ENCODE measurements at regions not wholly inside any gene's neighbourhood (a gene's known extent, or its start where the extent isn't known, plus 50 kb on each side); places are given as distances from the start of the nearest gene placed in this dataset.
A peak's percentile ranks its signal among the peaks of the same experiment; 100 is the strongest.

DNA sequence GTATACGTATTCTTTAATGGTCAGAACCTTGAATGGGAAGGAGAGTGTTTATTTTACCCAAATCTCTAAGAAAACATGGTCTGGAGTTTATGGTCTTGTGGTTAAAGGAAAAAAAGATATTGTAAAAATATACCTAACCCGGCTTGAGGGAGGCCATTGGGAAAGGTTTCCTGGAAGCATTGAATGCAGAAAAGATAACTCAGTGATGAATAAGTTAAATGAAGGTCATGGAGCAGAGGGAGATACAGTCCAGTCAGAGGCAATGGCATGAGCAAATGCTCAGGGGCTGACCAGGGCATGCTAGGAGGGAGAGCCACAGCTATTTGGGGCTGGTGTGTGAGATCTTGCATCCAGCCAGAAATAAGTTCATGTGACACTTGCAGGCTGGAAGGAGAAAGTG lies 430.4 kb upstream of the CDH5 start:
- DNase-seq, result no peak

DNA sequence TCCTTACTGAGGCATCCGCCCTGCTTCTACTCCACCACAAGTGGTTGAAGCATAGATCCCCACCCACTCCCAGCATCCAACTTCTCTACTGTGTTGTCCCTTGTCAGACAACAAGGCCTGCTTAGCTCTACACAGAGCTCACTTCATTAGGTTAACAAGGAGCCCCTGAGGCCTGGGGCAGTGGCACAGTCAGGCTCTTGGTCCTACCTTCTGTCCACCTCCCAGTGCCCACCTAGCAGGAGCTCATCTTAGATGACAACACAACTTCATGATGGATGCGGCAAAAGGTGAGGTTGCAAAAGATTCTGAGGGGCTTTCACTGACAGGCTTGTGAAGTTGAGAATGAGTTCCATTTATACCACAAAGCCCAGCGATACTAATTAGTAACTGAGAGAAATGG lies 432.0 kb upstream of the CDH5 start:
- DNase-seq, result no peak

GRCh38 chr16:65933703-65934102 lies 432.8 kb upstream of the CDH5 start:
- no peak for DNase-seq

DNA sequence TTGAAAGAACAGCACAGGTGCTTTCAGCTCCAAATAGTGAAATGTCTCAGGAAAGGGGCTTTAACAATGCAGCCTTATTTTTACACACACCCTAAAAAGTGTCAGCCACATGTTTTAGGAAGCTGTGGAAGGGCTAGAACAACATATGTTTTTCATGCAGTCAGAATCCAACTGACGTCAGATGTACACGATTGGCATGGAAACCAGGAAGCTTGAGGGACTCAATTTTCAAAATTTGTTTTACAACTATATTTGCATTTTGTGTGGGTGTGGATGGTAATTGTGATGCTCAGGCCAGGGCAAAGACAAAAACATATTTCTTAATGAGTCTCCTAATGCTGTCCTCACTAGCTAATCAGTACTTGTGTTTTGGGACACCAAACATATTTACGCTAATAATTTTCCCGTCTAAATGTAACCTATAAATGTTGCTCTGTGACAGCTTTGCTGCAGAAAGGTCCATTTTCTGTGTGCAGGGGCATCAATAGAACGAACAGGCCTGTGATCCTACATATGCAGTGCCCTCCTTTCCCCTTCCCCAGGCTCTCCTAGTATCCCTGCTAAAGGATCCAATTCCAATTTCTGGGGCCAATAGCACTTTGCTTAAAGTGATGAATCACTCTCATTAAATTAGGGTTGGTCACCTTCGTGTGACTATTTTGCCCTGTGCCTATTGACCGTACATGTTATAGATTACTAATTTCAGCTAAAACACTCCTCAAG lies 434.0 kb upstream of the CDH5 start:
- no peak for DNase-seq

- DNase-seq, result no peak
Measured at GRCh38 chr16:65922923-65923322, 443.6 kb upstream of the CDH5 start.

GRCh38 chr16:65919986-65920376 lies 446.5 kb upstream of the CDH5 start:
- no peak for DNase-seq

- DNase-seq, result no peak
Measured at GRCh38 chr16:65919145-65919985, 447.1 kb upstream of the CDH5 start.

DNA sequence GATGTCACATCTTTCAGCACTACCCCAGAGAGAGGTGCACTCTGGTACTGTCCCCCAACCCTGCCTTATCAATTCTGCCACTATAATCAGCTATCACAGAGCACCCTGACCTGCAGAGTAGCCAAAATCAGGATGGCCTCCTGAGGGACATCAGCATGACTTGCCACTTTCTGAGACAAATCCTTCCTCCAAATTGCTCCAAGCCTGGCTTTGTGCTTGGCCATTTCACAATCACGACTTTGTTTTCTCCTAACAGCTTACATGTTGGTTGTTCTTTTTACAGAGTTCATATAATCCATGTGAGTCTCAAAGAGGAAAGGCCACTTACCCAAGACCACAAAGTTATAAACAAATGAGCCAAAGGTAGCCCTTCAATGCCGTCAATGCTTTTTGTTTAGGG lies 449.0 kb upstream of the CDH5 start:
- DNase-seq, result no peak

DNA sequence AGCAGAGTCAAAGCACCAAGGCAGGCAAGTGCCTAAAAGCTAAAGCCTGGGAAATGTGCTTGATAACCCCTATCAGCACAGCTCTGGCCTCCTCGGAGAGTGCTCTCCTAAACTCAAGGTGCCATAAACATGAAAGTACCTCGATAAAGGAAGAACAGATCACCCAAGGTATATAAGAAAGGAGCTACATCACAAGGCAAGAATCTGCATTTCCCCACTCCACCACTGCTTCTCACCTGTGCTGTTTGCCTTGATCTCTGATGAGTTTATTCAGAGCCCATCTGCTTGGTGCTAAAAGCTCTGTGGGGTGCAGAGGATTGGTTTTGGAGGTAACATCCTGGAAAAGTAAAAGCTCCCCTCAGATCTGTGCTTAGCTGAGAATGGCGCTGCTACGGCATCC lies 449.5 kb upstream of the CDH5 start:
- no peak for DNase-seq

DNA sequence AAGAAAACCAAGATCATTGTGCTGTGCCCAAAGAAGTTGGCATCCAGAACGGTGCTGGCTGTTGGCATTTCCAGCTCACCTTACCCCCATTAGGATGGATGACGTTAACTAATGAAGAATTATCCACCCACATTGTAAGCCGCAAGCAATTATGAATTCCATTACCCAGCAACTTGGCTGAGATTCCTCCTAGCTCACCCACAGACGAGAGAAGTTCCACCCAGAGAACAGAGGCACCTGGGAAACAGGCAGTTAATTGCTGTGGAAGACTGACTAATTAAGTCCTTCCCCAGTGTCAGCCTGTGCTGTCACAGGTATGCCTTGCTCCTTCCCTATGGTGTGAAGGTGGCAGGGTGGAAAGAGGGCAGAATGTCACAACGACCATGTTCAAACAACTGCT lies 456.2 kb upstream of the CDH5 start:
- no peak for DNase-seq

- peak; percentile 57 for DNase-seq
Measured at GRCh38 chr16:65909310-65910050, 457.0 kb upstream of the CDH5 start.

DNA sequence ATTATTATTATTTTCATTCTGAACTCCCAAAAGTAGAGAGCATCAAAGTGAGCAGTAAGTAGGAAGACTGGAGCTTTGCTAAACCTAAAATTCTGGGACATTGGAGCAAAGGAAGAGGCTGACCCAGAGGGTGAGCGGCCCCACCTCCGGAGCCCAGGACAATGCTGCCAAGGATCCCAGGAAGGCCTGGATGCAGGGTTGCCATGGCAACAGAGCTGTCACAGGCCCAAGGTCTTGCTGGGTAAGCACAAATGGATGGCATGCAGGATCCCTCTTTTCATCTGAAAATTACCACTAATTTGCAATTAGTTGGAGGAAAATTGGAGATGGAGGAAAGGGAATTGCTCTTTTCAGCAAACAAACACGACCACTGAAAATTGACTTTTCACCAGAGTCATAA lies 457.9 kb upstream of the CDH5 start:
- no peak for DNase-seq

DNA sequence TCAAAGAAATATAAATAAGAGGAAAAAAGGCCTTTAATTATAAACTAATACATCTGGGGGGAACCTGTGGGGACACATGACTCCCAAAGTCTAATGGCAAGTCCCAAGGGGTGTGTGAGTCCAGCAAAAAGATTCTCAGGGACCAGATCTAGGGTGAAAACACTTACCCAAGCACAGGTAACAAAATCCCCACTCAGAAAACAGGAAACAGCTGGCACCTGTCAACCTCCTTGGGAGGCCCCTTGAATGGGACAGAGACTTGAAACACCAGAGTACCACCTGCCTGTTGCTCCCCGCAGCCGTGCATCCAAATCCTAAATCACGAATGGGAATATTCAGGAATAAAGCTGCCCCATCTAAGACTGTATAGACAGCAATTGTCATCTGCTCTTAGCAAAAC lies 461.2 kb upstream of the CDH5 start:
- DNase-seq, result no peak

- no peak for DNase-seq
Measured at GRCh38 chr16:65896448-65897153, 469.9 kb upstream of the CDH5 start.

GRCh38 chr16:65895906-65896305 lies 470.6 kb upstream of the CDH5 start:
- DNase-seq, result no peak

DNA sequence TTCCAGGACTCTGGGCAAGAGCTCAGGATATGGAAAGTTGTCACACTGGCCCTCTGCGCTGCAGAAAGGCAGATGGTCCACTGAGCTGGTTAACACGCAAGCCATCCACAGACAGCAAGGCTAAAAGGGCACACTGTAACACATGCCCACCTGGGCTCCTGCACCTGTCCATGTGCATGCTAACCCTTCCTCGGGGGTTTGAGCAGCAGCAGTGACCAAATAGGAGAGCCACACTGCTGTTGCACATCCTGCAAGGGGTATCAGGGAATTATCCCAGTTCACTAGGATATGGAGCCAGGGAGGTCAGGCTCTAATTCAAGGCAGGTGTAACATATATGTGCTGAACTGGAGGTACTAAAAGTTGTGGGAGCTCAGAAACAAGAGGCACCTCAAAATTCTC lies 471.0 kb upstream of the CDH5 start:
- DNase-seq, result no peak

DNA sequence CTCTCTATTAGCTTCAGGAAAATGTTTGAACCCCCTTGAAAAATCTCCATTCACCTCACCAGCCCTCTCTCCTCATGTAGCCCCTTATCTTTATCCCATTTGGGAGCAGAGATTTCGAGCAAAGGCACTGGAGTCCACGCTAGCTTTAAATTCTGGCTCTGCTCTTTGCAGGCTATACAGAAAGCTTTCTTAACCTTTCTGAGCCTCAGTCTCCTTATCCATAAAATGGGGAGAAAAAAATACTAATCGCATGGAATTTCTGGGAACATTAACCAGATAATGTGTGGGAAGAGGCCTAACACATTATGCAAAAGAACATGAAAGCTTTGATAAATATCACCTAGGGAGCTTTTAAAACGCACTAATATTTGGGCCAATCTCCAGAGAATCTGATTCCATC lies 476.3 kb upstream of the CDH5 start:
- no peak for DNase-seq

DNA sequence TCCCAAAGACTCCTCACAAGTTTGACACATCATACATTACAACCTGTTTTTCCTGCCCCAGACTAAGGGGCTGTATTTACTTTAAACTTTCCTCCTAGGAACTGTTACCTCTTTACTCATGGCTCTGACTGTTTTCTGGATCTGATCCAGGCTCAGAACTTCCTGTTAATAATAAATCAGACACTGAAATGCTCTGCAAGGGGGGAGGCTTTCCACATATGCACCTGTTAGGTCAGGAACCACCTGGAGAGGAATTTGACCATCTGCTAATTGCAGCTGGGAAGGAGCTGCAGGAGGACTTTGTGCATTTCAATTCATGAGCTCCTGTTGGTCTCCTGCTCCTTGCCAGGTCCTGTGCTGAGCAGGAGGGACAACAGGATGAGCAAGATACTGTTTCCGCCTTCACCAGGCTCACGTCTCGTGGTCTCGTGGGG lies 476.9 kb upstream of the CDH5 start:
- no peak for DNase-seq

GRCh38 chr16:65888201-65888600 lies 478.3 kb upstream of the CDH5 start:
- no peak for DNase-seq

DNA sequence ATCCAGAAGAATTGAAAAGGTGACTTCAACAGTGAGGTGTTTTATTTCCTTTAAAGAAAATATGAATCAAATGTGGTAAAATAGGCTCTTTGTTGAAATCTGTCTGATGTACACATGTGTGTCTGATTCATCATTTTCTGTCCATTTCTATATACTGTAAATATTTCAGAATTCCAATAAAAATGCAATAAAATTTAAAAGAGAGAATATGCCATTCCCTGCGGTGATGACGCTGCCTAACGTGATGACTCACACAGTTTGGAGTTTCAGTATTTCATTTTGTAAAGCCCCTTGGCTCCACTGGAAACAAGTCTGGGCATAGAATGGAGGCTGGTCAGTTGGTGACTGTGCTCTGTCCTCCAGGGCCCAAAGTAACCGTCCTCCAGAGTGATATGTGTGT lies 482.5 kb upstream of the CDH5 start:
- DNase-seq, result no peak

DNA sequence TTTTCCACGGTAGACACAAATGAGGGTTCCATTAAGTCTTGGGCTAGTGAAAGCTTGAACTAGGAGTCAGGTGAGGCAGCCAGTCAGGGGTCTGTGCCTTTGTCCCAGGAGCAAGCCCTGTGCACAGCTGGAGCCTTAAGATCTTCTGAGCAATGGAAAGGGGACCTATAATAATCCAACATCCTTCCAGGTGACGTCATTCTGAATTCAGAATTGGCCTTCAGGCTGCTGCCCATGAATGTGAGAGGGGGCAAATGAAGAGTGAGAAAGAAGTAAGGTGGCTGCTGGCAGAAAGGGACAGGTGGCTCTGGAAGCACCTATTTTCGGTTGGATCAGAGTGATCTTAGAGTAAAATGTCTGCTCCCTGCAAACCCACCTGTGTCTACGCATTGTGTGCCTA lies 488.1 kb upstream of the CDH5 start:
- no peak for DNase-seq

- DNase-seq, result no peak
Measured at GRCh38 chr16:65876624-65877023, 489.9 kb upstream of the CDH5 start.

DNA sequence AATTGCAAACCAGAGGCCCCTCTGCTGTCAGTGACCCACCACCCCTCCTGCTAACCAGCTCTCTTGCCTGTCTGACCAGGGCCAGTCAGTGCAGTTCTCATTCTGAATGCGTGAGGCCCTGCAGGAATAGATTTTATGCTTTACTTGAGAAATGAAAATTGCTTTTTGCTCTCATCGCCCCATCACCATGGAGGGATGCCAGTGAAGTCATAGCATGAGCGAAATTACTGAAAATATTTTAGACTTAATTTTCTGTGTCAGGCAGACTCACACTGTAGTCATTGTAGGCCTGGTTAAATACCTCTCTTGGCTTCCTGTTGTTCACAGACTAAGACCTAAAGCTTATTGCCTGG lies 490.5 kb upstream of the CDH5 start:
- no peak for DNase-seq

Data from OCI-M1 (cell line).